RKO (cell line): ENCODE measurements at regions not wholly inside any gene's neighbourhood (a gene's known extent, or its start where the extent isn't known, plus 50 kb on each side); places are given as distances from the start of the nearest gene placed in this dataset.
A peak's percentile ranks its signal among the peaks of the same experiment; 100 is the strongest.
"Not testable (repeated sequence)": the region's sequence is repeated elsewhere in the genome, so short reads cannot be mapped to it uniquely, and the experiment has no call there.

Source experiments
- DNase-seq: peaks from one replicate; pipeline ENCODE4 v3.0.0-alpha.2; 2016; ENCODE audit warnings: low spot score

- DNase-seq: peak; percentile 83
Observed at GRCh38 chr2:37570773-37571586, 100.5 kb downstream of the CDC42EP3 start.

- no peak for DNase-seq
Observed at GRCh38 chr2:37571587-37572136, 99.8 kb downstream of the CDC42EP3 start.

- DNase-seq: no peak
Observed at GRCh38 chr2:37573451-37574388, 97.7 kb downstream of the CDC42EP3 start.

- no peak for DNase-seq
Observed at GRCh38 chr2:37575780-37576179, 95.7 kb downstream of the CDC42EP3 start.

GRCh38 chr2:37576194-37576593 lies 95.2 kb downstream of the CDC42EP3 start:
- not testable (repeated sequence) for DNase-seq

GRCh38 chr2:37576831-37577230 lies 94.6 kb downstream of the CDC42EP3 start:
- no peak for DNase-seq

- DNase-seq: no peak
Observed at GRCh38 chr2:37579192-37579713, 92.2 kb downstream of the CDC42EP3 start.

GRCh38 chr2:37579949-37580348 lies 91.5 kb downstream of the CDC42EP3 start:
- not testable (repeated sequence) for DNase-seq

GRCh38 chr2:37581433-37581832 lies 90.0 kb downstream of the CDC42EP3 start:
- DNase-seq: no peak

- DNase-seq: no peak
Observed at GRCh38 chr2:37582481-37583220, 88.8 kb downstream of the CDC42EP3 start.

GRCh38 chr2:37583402-37583801 lies 88.0 kb downstream of the CDC42EP3 start:
- no peak for DNase-seq

GRCh38 chr2:37583867-37584266 lies 87.6 kb downstream of the CDC42EP3 start:
- DNase-seq: no peak

- DNase-seq: no peak
Observed at GRCh38 chr2:37585295-37585908, 86.0 kb downstream of the CDC42EP3 start.

- no peak for DNase-seq
Observed at GRCh38 chr2:37585982-37586621, 85.3 kb downstream of the CDC42EP3 start.

GRCh38 chr2:37586663-37587317 lies 84.7 kb downstream of the CDC42EP3 start:
- no peak for DNase-seq

GRCh38 chr2:37587817-37588216 lies 83.6 kb downstream of the CDC42EP3 start:
- DNase-seq: no peak

GRCh38 chr2:37588316-37588777 lies 83.1 kb downstream of the CDC42EP3 start:
- DNase-seq: no peak

GRCh38 chr2:37589298-37589697 lies 82.1 kb downstream of the CDC42EP3 start:
- no peak for DNase-seq

GRCh38 chr2:37590119-37590571 lies 81.3 kb downstream of the CDC42EP3 start:
- no peak for DNase-seq
